NCI-H2227 (cell line): ENCODE measurements at regions not wholly inside any gene's neighbourhood (a gene's known extent, or its start where the extent isn't known, plus 50 kb on each side); places are given as distances from the start of the nearest gene placed in this dataset.
"Not testable (repeated sequence)": the region's sequence is repeated elsewhere in the genome, so short reads cannot be mapped to it uniquely, and the experiment has no call there.

Source experiments
- DNase-seq: peaks from one replicate; lab custom pipeline; 2025; ENCODE audit not compliant: unreplicated experiment; lab: John Stamatoyannopoulos, UW

GRCh38 chr17:34039759-34040555 is 215.1 kb upstream of the CCL2 start:
- DNase-seq, result not testable (repeated sequence)

- no peak for DNase-seq
These were observed 209.1 kb upstream of the CCL2 start for GRCh38 chr17:34045990-34046389.

GRCh38 chr17:34051046-34051445 is 204.0 kb upstream of the CCL2 start:
- DNase-seq, result no peak

- no peak for DNase-seq
These were observed 200.6 kb upstream of the CCL2 start for GRCh38 chr17:34054495-34054894.

- no peak for DNase-seq
These were observed 199.5 kb upstream of the CCL2 start for GRCh38 chr17:34055606-34056005.

- no peak for DNase-seq
These were observed 195.5 kb upstream of the CCL2 start for GRCh38 chr17:34059423-34060220.

- no peak for DNase-seq
These were observed 188.6 kb upstream of the CCL2 start for GRCh38 chr17:34066528-34066927.

- no peak for DNase-seq
These were observed 188.1 kb upstream of the CCL2 start for GRCh38 chr17:34067011-34067410.

GRCh38 chr17:34068571-34068970 is 186.5 kb upstream of the CCL2 start:
- no peak for DNase-seq

- DNase-seq, result no peak
These were observed 184.4 kb upstream of the CCL2 start for GRCh38 chr17:34070712-34071111.

GRCh38 chr17:34071886-34072420 is 183.1 kb upstream of the CCL2 start:
- DNase-seq, result no peak

GRCh38 chr17:34075076-34075475 is 180.0 kb upstream of the CCL2 start:
- no peak for DNase-seq

- DNase-seq, result peak; percentile 39
These were observed 178.1 kb upstream of the CCL2 start for GRCh38 chr17:34076743-34077631.

- no peak for DNase-seq
These were observed 173.8 kb upstream of the CCL2 start for GRCh38 chr17:34081269-34081668.

GRCh38 chr17:34082404-34082803 is 172.7 kb upstream of the CCL2 start:
- DNase-seq, result no peak

GRCh38 chr17:34089042-34089441 is 166.0 kb upstream of the CCL2 start:
- not testable (repeated sequence) for DNase-seq

- no peak for DNase-seq
These were observed 164.5 kb upstream of the CCL2 start for GRCh38 chr17:34090593-34090992.

- DNase-seq, result no peak
These were observed 163.1 kb upstream of the CCL2 start for GRCh38 chr17:34091975-34092374.

- DNase-seq, result no peak
These were observed 160.0 kb upstream of the CCL2 start for GRCh38 chr17:34095106-34095505.

- no peak for DNase-seq
These were observed 156.4 kb upstream of the CCL2 start for GRCh38 chr17:34098699-34099098.
